GM19463 (cell line): ENCODE measurements at regions not wholly inside any gene's neighbourhood (a gene's known extent, or its start where the extent isn't known, plus 50 kb on each side); places are given as distances from the start of the nearest gene placed in this dataset.

Source experiments
- ATAC-seq: cut with Tn5 transposase; IDR thresholded peaks from one replicate; pipeline ENCODE4 v1.9.1; 2021; ENCODE audit warnings: mild to moderate bottlenecking, moderate library complexity; ENCODE audit not compliant: unreplicated experiment

DNA sequence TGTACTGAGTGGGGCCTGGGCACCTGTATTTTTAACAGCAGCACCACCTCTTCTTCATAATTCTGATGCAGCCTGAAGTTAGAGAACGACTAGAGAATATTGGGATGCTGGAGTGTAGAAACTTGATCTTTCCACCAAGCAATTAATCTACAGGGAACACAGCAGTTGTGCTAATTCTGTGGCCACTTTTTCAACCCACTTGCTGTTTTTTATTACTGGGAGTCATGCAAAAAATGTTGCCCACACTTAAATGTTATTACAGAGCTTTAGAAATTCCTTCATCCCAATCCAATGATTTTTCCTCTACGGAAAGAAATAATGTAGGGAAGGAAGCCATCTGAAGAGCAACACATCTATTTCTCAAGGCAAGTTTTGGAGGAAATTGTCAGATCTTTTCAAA, 190.9 kb upstream of the TUT7 start:
- ATAC-seq, result no peak

DNA sequence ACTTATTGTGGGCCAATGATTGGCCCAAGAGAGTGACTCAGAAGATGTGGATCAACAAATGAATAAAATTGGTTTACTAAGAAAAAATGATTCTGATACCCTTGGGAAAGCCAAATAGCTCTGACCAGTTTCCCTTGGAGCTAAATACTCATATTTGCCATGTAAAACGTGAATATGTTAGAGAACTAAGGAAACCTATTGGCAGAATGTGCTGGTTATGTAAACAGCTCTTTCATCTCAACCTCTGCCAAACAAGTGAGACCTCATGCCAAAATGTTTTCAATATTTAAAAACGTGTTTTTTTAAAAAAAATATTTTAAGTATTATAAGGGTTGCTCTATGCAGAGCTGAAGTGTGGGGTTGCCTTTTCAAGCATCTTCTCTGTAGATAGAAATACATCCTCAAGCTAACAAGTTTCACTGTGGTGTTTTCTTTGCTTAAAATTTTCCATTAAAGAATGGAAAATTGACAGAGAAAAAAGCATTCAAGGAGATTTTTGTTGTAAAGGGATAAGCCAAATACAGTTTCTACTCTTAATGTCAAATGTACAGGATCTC, 186.9 kb upstream of the TUT7 start:
- ATAC-seq, result no peak

DNA sequence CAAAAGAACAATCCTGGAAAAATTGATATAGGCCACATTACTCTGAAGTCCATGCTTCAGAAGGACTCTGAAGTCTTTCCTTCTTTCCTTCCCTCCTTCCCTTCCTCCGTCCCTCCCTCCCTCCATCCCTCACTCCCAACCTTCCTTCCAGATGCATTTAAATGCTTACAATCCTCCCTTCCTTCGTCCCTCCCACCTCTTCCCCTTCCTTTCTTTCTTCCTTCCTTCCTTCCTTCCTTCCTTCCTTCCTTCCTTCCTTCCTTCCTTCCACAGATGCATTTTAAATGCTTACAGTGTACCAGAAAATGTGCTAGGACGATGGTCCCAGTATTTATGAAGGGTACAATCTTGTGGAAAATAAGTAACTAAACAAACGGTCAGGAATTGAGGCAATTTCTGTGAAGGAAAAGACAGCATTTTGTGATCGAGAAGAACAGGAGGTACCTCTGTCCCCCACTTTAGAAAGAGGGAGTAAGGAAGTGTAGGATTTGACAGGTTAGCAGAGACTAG, 181.3 kb upstream of the TUT7 start:
- ATAC-seq, result no peak

DNA sequence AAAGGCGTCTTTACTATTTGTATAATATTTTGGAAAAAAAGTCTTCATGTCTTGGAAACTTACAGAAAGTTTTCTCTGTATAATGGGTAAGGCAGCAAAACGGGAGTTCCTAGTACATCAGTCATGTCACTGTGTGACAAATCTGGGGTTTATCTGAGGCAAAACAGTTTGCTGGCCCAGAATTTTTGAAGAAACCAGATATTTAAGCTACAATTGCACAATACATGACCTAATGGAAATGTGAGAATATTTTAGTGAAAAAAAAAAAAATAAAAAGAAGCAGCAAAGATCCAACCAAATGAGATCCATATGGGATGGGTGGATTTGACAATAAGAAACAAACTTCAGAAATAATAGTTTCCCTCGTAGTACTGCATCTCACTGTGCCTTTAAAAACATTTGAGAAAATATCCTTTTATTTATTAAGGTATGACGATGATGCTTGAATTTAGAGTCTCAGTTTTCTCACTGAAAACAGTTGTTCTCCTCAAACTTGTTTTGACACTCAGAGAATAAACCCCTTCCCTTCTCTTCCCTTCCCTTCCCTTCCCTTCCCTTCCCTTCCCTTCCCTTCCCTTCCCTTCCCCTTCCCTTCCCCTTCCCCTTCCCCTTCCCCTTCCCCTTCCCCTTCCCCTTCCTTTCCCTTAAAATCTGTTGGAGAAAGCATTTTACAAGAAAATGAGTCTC, 180.5 kb upstream of the TUT7 start:
- ATAC-seq, result no peak

DNA sequence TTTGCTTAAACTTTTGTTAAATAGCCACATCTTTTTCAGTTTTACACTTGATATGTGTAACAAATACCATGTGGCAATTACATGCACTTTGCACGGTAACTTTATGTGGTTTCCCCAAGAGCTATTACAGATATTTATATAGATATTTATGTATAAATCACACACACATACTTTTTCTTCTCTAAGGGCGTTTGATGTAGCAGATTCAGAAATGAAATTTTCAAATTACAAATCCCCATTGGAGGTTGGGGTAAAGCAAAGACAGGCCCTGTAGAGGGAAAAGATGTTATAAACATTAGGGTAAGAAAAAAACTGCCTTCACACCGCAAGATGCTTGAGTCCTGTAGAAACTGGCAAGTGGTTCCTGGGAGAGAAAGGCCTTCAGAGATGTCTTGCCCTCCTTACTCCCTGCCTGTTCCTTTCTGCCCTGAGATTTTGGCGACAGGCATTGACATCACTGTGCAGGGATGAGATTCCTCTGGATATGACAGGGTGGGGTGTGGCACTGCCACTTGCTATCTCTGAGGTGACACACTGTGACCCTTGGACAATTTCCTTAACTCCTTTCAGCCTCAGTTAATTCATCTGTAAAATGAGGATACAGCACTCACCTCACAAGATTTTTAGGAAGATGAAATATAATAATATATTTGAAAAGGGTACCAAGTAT, 177.9 kb upstream of the TUT7 start:
- ATAC-seq, result no peak

DNA sequence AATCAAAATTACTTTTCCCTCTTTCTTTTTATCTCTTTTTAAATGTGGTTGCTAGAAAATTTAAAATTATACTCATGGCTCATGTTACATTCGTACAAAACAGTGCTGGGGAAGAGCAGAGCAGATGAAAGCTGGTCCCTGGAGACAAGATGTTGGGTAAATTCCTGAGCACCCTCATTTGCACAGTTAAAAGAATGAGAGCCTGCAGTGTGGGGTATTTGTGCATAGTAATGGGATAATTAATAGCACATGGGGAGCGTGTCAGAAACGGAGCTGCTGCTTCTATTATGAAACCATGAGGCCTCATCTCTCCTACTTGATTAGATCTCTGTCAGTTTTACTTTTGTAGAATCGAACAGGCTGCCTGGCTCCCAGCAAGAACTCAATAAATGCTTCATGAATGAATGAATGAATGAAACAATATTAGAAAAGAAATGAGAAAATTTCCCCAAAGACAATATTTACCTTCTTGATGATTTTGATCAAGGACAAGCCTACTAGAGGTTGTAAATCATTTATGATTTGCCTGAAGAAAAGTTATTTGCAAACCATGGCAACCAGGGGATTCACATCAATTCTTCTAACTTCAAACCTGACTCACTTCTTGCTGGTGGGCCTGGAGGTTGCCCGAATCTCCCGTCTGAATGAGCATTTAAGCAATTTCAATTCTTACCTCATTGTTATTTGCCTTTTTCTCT, 177.2 kb upstream of the TUT7 start:
- no peak for ATAC-seq

DNA sequence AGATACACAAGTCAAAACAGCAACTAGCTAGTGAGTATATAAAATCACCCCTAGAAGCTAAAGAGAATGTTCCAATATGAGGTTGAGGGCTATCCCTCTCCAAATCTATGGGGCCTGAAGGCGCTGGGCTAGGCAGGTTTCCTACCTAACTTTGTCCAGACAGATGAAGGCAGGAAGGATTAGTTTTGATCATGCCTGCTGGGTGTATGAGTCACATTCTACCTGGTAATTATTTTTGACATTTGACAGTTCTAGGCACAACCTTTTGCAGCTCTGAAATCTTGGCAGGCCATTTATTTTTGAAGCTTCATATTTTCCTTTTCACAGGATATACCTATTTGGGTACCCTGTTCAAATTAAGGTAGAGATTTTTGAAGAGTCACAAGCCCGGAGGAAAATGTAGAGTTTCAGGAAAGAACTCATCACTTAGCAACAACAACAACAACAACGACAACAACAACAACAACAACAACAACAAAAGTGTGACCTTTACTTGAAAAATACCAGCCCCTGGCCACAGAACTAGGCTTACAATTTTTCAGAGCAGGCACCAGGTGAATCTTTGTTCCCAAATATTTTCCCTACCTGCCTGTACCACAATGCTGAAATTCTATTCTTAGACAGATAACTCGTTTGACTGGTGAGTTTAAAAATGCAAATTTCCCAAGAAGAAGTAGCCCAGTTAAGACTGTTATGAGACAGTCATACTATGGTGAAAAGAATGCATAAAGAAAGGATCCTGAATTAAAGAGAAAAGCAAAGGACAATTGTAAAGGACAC, 175.5 kb upstream of the TUT7 start:
- ATAC-seq, result no peak

DNA sequence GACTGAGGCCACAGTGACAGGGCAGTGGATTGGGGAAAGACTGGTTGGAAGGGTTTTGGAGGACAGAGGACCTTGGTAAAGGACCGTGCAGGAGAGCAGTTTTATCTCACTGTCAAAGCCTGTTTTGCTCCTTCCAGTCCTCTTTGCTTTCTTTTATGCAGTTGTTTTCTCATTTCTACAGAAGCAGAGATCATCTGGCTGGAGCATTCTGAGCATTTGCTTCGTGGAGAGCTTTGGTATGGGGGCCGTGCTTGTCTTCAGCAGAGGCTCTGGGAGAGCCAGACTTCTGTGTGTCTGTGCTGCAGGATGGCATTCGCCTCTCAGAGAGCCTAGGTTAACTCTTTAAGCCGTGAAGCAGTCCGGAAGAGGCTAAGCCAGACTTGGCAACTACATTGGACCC, 171.8 kb upstream of the TUT7 start:
- no peak for ATAC-seq

DNA sequence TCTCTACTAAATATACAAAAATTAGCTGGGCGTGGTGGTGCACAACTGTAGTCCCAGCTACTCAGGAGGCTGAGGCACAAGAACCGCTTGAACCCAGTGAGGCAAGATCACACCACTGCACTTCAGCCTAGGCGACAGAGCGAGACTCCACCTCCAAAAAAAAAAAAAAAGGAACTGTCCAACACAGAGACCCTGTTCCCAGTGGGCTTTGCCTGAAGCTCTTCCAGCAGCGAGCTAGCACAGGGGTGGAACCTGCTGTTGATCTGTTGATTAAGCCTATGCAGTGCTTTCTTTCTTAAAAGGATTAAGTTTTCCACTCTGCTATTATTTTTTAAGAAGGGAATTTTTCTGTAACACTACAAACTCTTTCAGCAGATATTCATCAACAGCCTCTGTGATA, 171.0 kb upstream of the TUT7 start:
- ATAC-seq, result no peak

DNA sequence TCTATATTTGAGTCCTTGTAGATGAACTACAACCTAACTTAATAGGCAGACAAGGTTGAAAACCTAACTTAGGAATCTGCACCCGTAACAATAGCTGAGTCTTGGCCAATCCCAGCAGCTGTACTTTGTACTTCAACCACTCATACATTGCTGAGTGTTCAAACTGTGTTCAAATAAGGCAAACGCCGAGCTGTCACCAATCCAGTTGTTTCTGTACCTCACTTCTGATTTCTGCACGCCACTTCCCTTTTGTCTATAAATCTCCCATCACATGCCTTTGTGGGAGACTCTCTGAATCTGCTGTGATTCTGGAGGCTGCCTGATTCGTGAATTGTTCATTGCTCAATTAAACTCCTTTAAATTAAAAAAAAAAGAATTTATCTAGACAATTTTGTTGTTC, 167.8 kb upstream of the TUT7 start:
- no peak for ATAC-seq

DNA sequence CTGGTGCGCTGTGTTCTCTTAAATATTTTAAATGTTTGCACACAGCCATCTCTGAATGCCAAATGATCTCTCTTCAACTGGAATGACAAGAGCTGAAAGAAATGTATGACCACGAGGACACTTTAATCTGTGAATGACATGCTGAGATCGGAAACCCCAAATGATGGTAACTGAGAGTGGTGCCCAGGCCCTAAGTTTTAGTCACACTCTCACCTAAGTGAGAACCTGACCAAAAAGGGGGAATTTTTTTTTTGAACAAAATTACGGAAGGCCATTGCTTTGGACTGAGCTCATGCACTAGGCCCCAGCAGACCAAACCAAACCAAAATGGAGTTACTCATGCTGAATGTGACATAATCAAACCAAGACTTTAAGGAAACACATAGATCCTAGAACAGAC, 167.1 kb upstream of the TUT7 start:
- ATAC-seq, result no peak

DNA sequence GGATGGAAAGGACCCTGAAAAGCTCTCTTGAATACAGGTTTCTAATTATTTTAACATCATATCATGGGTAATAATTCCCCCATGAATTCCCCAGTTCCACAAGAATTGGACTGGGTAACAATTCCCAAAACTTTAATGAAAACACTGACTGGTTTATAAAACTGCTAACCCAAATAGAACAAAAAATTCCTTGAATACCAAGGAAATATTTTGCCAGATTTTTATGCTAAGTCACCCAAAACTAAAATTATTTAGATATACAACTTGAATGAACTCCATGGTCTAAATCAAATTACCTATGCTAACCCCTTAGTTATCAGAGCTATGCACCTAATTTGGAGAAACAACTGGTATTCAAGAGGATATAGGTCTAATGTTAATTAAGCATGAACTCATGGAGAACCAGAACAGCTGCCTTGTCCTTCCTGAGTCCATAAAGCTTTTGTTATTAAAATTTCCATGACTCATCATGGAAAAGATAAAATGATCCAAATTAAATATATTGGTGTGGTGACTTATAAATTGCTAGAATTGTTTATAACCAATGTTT, 164.9 kb upstream of the TUT7 start:
- ATAC-seq, result no peak

DNA sequence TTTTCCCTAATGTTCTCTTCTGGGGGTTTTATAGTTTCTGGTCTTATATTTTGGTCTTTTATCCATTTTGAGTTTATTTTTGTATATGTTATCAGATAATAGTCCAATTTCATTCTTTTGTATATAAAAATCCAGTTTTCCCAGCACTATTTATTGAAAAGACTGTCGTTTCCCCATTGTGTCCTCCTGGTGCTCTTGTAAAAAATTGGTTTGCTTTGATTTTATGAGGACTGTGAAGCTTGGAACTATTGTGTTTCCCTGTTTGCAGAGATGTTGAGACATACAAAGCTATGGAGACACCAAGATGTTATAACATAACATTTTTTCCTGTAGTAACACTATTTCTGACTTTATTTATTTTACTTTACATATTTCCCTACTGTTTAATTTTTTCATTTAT, 163.3 kb upstream of the TUT7 start:
- no peak for ATAC-seq

DNA sequence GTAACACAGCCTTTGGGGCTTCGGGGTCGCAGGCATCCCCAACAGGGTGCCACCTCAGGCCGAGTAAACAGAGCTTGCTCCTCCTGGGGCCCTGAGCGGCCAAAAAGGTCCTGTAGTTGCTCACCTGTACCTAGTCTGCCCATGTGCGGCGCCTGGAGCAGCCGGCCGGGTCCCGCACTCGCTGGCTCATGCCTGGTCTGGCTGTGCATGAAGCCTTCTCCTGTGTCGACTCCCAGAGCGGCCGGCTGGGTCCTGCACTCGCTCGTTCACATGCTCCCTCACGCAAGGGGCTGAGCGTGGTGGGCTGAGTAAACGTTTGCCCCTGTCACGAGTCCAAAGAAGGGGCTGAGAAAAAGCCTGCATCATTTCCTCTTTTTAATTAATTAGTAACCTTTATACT, 162.4 kb upstream of the TUT7 start:
- no peak for ATAC-seq

DNA sequence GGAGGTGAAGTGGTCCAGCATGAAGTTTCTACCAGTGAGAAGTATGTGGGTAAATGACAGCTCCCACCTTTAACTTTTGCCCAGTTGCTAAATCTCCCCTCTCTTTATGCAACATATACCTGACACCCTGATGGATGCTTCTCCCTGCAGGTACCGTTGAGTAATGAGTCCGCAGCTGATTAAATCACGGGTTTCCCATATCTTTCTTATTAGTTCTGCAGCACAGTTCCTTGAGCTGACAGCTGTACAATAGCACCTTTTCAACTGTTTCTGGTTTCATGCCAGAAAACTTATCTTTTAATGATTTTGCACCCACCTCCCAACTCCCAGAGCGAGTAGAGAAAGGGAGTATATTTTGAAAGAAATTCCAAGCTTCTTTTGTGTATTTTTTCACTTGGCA, 161.0 kb upstream of the TUT7 start:
- ATAC-seq, result no peak

DNA sequence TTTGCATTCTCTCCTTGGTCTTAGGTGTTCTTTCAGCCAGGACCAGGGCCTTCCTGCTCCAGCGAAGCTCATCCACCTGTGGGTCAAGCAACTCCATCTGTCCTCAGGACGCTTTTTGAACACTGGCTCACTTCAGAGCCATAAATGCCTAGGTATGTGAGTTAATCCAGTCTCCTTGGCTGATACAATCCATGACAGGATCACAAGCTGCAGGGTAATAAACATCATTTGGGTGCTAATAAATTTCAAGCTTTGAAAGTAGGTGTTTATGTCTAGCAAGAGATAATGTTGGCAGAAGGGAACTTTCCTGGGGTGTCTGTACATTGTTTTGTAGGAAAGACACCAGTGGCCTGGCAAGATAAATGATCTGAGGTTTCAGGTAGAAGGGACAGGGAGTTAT, 159.2 kb upstream of the TUT7 start:
- no peak for ATAC-seq

DNA sequence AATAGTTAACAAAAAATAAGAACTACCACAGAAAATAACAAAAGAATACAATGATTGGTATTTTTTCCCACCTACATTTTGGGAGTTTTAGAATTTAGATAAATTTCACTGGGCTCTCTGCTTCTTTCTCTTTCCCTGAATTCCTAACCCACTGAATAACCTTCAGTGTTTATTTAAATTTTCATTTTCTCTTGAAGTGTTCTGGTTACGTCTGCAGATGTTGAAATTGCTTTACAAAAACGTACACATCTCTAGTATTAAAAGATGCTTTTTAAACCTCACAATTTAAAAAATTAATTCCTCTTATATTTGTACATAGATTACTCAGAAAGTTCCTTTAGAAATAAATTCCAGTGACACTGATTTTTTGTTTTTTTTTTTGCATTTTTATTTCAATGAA, 158.7 kb upstream of the TUT7 start:
- ATAC-seq, result no peak

DNA sequence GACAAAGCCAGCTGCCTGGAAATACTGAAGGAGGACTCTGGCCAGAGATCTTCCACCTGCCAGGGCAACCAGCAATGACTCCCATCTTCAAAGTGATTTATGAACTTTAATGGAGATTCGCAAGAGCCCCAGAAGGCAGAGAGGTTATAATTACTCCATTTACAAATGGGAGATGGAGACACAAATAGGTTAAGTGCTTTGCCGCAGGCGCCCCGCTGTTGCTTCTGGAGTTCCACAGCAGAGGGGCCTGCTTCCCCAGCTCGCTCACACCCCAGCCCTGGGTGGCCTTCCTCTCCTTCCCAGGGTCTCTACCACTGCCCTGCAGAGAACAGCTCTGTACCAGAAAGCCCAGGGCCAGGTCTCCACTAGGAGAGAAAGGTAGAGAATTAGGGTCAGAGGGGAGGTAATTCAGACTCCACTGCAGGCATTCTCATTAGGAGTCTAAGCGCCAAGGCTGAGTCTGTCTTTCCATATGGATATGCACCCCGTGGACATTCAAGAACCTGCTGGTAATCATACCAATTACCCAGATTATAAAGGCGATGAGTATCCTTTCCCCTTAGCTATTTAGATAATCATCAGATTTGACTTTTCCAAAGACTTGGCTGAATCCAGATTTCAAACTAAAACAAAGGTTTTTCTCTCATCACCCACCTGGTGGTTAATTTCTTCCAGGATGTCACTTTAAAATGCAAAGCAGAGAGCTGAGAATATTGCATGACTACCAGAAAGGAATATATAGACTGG, 157.6 kb upstream of the TUT7 start:
- ATAC-seq, result no peak

DNA sequence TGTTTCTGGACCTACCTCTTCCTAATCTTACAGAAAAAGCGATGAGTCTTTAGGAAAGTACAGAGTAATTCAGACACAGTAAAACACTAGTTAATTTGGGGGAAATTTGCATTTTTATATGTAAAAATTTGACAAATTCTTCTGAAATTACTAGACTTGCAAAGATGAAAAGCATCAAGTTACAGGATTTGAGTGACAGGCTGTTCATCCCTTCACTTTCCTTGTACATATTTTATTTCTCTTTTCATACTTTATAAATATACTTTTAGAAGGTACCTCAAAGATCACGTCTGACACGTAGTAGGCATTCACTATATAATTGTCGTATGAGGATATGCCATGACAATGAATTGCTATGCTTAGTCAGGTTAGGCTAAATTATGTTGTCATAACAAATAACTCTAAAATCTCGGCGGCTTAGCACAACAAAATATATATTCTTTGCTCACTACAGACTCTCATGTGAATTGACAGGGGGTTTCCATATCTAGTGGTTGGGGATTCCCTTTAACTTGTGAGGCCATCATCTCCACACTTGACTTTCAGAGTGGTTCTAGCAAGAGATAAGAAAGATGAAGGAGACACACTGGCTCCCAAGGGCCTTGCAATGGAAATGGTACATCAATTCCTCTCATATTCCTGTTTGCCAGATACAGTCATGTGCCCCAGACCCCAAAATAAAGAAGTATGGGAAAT, 154.1 kb upstream of the TUT7 start:
- peak; percentile 89 for ATAC-seq
